AG08396 (cell line): ENCODE measurements at regions not wholly inside any gene's neighbourhood (a gene's known extent, or its start where the extent isn't known, plus 50 kb on each side); places are given as distances from the start of the nearest gene placed in this dataset.

Experiments used
- DNase-seq: peaks from one replicate; pipeline ENCODE4 v3.0.0; 2012; ENCODE audit warnings: low spot score, mixed read lengths

GRCh38 chr12:41930866-41931437 lies 213.7 kb downstream of the GXYLT1 start:
- no peak for DNase-seq

- no peak for DNase-seq
Observed at GRCh38 chr12:41924111-41924510, 220.6 kb downstream of the GXYLT1 start.

GRCh38 chr12:41923351-41923750 lies 221.3 kb downstream of the GXYLT1 start:
- no peak for DNase-seq

GRCh38 chr12:41920355-41920754 lies 224.3 kb downstream of the GXYLT1 start:
- no peak for DNase-seq

- no peak for DNase-seq
Observed at GRCh38 chr12:41919526-41920261, 225.0 kb downstream of the GXYLT1 start.

- no peak for DNase-seq
Observed at GRCh38 chr12:41919048-41919447, 225.6 kb downstream of the GXYLT1 start.

GRCh38 chr12:41917938-41918341 lies 226.7 kb downstream of the GXYLT1 start:
- DNase-seq, result no peak

- DNase-seq, result no peak
Observed at GRCh38 chr12:41917181-41917580, 227.5 kb downstream of the GXYLT1 start.

GRCh38 chr12:41910578-41911320 lies 233.9 kb downstream of the GXYLT1 start:
- DNase-seq, result no peak

- no peak for DNase-seq
Observed at GRCh38 chr12:41908206-41908605, 236.5 kb downstream of the GXYLT1 start.

GRCh38 chr12:41907550-41907949 lies 237.1 kb downstream of the GXYLT1 start:
- DNase-seq, result no peak

- DNase-seq, result no peak
Observed at GRCh38 chr12:41907021-41907420, 237.7 kb downstream of the GXYLT1 start.

GRCh38 chr12:41905759-41906297 lies 238.8 kb downstream of the GXYLT1 start:
- no peak for DNase-seq

- DNase-seq, result no peak
Observed at GRCh38 chr12:41905073-41905758, 239.5 kb downstream of the GXYLT1 start.

- no peak for DNase-seq
Observed at GRCh38 chr12:41904041-41904440, 240.6 kb downstream of the GXYLT1 start.

GRCh38 chr12:41903014-41903708 lies 241.5 kb downstream of the GXYLT1 start:
- no peak for DNase-seq

GRCh38 chr12:41899577-41899976 lies 245.1 kb downstream of the GXYLT1 start:
- DNase-seq, result no peak

GRCh38 chr12:41897593-41897992 lies 247.1 kb downstream of the GXYLT1 start:
- no peak for DNase-seq

GRCh38 chr12:41893491-41893890 lies 251.2 kb downstream of the GXYLT1 start:
- no peak for DNase-seq

- no peak for DNase-seq
Observed at GRCh38 chr12:41892302-41892701, 252.4 kb downstream of the GXYLT1 start.

GRCh38 chr12:41891226-41891625 lies 253.4 kb downstream of the GXYLT1 start:
- DNase-seq, result no peak

GRCh38 chr12:41888285-41888684 lies 256.4 kb downstream of the GXYLT1 start:
- no peak for DNase-seq
